GM21390 (cell line): ENCODE measurements at regions not wholly inside any gene's neighbourhood (a gene's known extent, or its start where the extent isn't known, plus 50 kb on each side); places are given as distances from the start of the nearest gene placed in this dataset.
"Not testable (repeated sequence)": the region's sequence is repeated elsewhere in the genome, so short reads cannot be mapped to it uniquely, and the experiment has no call there.

Source experiments
- ATAC-seq: cut with Tn5 transposase; IDR thresholded peaks from one replicate; pipeline ENCODE4 v1.9.1; 2021; ENCODE audit not compliant: unreplicated experiment

DNA sequence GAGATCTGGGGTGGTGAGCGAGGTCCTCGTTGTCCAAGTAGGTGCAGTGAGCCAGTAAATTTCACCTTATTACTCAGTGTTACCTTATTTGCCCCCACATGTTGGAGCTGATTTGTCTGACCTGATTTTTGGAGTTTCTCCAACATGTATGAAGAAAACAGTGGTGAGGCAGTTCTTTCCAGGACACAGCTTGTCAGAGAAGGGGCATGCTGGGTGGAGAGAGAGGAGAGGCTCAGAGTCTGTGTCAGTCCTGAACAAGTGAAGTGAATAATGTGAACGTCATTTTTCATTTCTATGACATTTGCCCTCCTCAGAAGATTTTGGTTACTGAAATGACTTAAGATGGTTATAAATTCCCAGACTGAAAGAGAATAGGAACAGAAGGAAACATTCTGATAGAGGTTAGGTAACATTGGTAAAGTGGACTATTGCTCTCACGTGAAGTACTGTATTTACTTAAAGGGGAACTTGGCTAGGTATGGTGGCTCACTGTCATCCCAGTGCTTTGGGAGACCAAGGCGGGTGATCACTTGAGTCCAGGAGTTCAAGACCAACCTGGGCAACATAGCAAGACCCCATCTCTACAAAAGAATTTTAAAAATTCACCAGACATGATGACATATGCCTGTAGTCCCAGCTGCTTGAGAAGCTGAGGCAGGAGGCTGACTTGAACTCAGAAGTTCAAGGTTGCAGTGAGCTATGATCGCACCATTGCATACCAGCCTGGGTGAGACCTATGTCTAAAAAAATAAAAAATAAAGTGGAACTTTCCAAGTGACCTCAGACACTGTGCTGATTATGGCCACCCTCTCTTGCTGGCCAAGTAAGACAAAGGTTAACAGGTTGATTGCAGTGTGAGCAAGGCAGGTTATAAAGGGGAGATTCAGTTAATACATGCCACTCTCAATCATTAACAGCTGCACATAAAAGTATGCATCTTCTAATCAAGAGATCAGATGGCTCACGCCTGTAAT, 184.3 kb downstream of the EDN1 start:
- no peak for ATAC-seq

- no peak for ATAC-seq
Measured at GRCh38 chr6:12476484-12476883, 186.3 kb downstream of the EDN1 start.

DNA sequence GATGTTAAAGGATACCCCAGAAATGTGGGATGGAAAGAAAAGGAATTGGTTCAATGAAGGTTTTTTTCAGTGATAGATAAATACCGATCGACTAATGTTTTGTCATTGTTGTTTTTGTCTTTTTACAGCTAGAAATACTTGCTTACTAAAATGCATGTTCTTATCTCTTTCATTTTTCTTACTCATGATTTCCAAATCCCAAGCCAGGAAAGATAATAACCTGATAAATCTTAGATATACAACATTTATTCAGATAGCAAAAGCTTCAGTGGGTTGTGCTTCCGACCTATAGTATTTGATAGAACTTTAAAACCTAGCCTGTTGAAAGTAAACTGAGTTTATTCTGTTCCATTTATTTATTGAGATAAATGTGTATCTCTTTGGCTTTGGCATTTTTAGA, 187.5 kb downstream of the EDN1 start:
- no peak for ATAC-seq

DNA sequence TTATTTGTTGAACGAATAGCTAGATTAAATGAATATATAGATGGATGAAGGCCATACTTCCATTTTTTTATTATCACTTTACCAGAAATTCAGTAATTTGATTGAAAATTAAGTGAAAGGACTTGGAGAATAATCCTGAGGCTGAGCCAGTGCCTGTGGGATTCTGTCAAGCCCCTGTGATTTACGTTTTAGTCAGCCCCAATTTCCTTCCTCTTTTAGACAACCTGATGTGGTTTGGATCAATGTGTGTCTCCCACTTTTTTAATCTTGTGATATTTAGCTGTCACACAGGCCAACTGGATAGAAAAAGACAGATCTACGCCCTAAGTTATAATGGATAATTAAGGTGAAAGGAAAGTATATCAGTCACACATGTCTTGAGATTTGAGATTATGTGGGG, 188.8 kb downstream of the EDN1 start:
- no peak for ATAC-seq

GRCh38 chr6:12479451-12479850, 189.3 kb downstream of the EDN1 start:
- no peak for ATAC-seq

- no peak for ATAC-seq
Measured at GRCh38 chr6:12479881-12480280, 189.7 kb downstream of the EDN1 start.

- ATAC-seq: no peak
Measured at GRCh38 chr6:12480379-12480778, 190.2 kb downstream of the EDN1 start.

- no peak for ATAC-seq
Measured at GRCh38 chr6:12481292-12481691, 191.1 kb downstream of the EDN1 start.

DNA sequence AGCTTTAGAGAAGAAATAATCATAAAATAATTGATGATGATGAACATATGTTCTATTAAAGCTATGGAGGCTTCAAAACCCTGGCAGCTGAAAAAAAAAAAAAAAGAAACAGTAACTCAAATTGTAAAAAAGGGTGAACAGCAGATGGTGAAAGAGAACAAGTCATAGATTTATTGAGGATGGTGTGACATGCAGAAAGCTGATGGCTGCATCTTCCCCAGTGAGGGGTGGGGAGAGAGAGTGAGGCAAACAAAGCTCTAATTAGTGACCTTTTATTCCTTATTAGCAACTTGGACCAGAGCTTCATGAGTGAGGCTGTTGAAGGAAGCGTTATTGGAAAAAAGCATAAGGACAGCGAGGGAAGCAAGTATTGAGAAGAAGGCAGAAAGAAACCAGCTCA, 191.7 kb downstream of the EDN1 start:
- no peak for ATAC-seq

- ATAC-seq: no peak
Measured at GRCh38 chr6:12482386-12483375, 192.5 kb downstream of the EDN1 start.

DNA sequence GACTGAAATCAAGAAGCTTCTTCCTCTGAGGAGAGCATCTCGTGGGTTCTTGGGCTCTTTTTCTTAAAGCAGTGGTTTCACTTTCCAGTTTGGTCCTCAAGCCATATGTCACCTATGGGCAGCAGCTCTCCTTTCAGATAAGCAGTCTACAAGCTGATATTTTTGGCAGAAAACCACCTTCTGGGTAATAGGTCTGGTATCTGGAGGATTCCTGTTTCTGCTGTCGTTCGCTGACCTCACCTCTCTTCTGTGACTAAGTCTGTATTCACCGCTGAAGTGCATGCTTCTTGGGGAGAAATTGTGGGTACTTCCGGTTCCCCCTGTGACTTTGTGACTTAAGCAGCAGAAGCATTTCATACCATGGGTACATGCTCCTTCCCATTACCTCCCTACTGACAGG, 193.6 kb downstream of the EDN1 start:
- ATAC-seq: peak; percentile 88

GRCh38 chr6:12484519-12484918, 194.4 kb downstream of the EDN1 start:
- no peak for ATAC-seq

- no peak for ATAC-seq
Measured at GRCh38 chr6:12485226-12485764, 195.1 kb downstream of the EDN1 start.

DNA sequence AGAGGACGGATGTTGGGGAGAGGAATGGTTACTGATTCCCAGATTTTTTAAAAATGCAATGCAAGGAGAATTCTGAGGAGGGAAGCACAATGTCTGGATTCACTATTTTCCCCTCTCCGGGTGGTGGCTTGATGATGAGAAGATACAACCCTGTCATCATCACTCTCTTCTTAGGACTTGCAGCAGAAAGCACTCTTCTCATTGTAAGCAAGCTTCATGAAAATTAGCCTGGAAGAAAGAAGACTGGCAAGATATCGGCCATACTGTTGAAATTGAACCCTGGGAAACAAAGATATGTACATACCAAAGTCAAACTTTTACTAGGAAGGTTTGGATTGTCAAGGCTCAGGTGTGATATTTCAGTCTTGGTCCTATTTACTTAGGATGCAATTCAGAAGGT, 195.7 kb downstream of the EDN1 start:
- no peak for ATAC-seq

DNA sequence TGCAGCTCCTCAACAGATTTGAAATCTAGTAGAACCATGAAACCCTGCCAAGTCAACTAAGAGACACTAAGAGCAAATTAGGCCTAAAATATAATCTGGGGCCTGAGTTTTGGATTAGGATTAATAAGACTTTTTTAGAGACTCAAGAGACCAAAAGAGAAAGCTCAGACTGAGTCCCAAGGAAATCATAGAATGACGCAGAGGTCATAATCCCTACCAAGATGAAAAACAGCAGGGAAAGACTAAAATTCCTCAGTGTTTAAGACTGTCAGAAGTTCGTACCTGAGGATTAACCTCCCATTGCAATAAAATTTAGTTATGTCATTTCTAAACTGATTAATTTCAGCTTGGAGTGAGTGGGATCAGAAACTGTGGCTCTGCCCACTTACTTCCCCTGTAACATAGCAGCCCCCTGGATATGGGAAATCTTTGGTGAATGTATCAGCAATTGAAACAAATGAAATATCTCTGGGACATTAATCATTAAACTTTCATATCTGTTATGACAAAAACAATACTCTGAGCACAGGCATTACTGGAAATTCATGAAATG, 200.3 kb downstream of the EDN1 start:
- no peak for ATAC-seq

- no peak for ATAC-seq
Measured at GRCh38 chr6:12490904-12491571, 200.9 kb downstream of the EDN1 start.

DNA sequence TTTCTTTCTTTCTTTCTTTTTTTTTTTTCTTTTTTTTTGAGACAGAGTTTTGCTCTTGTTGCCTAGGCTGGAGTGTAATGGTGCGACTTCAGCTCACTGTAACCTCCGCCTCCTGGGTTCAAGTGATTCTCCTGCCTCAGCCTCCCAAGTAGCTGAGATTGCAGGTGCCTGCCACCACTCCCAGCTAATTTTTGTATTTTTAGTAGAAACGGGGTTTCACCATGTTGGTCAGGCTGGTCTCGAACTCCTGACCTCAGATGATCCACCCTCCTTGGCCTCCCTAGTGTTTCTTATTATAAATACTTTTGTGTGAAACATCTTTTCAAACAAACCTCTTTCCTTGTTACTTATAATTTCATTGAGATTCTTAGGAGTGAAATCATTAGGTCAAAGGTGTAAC, 202.8 kb downstream of the EDN1 start:
- ATAC-seq: not testable (repeated sequence)

DNA sequence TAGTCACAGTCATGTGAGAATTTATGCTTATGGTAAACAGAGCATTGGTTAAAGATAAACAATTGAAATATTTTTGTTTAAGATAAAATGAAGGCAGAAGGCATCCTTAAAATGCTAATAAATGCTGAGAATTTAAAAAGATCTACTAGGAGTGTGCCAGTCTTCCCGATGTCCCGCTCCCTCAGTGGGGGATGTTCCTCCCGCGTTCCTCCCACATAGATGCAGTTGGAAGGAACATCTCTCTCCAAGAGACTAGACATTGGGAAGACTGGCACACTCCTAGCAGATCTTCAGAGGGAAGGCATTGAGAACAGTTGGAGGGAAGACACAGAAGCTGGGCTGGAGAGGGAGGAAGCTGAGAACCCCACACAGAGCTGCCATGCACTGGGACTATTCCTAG, 203.3 kb downstream of the EDN1 start:
- no peak for ATAC-seq

DNA sequence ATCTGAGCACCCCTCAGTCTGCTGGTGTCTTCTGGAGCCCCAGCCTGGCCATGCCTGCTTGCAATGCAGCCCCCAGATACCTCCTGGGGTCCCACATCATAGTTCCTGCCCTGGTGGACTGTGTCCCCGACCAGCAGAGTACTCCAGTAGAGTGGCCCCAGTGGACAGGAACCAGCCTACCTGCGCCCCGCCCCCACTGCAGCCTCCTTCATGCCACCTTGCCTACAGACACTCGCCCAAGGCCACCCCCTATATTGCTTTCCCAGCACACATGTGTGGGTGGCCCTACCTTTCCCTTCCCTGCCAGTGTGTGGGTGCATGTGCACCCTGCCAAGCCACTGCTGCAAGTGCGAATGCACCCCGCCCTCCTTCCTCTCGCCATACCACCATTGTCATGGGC, 204.0 kb downstream of the EDN1 start:
- no peak for ATAC-seq

DNA sequence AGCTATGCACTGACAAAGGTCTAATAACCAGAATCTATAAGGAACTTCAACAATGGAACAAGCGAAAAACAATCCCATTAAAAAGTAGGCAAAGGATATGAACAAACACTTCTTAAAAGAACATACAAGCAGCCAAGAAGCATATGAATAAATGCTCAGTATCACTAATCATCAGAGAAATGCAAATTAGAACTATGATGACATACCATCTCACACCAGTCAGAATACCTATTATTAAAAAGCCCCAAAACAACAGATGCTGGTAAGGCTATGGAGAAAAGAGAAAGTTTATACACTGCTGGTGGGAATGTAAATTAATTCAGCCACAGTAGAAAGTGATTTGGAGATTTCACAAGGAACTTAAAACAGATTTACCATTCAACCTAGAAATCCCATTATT, 211.8 kb downstream of the EDN1 start:
- no peak for ATAC-seq
